SK-N-MC (cell line): ENCODE measurements at regions not wholly inside any gene's neighbourhood (a gene's known extent, or its start where the extent isn't known, plus 50 kb on each side); places are given as distances from the start of the nearest gene placed in this dataset.

Experiments used
- EZH2 ChIP-seq: fragments of 200-600 bp; sonication (generic); IDR thresholded peaks from one replicate; pipeline ENCODE4 v1.6.1; 2017; ENCODE audit warnings: antibody characterized with exemption
- POLR2AphosphoS5 ChIP-seq: IDR thresholded peaks from 2 replicates; pipeline ENCODE4 v1.6.1; 2012; ENCODE audit warnings: mild to moderate bottlenecking, low read depth, low read length, borderline replicate concordance

DNA sequence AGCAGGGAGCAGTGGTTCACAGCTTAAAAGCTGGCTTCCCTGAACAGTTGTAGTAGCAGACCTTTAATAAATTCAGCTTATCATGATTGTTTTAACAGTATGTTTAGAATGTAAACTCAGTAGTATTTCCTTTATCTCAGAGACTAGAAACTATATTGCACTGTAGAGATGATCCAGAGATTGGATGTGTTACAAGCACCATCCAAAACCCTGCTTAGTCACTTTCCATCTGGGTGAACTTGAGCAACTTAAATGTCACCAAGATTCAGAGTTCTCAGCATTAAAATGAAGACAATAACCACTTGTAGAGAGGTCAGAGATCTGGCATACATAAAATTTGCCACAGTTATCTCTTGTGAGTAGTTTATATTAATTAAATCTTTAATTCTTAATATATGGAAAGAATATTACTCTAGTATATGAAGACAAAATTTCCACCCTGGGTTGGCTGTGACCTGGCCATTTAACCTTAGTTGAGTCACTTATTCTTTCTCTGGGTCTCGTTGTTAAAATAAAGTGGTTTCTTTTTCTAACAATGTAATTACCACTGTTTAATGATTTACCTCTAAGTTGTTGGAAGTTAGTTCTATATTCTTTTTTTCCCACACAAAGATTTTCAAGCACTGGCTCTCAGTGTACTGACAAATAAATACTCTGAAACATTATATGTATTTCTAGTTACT lies 239.2 kb upstream of the FKBP1C start:
- TF ChIP-seq POLR2AphosphoS5 (no peak), EZH2 (no peak)
